ENCODE measurements at regions not wholly inside any gene's neighbourhood (a gene's known extent, or its start where the extent isn't known, plus 50 kb on each side); places are given as distances from the start of the nearest gene placed in this dataset.

GRCh38 chr12:12003609-12004008 lies 67.1 kb upstream of the BCL2L14 start:
- no peaks in the 10 kb centered on the region for H3K36me3 ChIP-seq
- no peak for DNase-seq
- H3K9me3 ChIP-seq = no peaks in the 10 kb centered on the region
- no peak overlapping the region for H3K27ac ChIP-seq
- in situ Hi-C loops (cut with MboI; ENCODE audit: low pct_ligation_motif_present in 1 of 4, low pct_unique_long_range_greater_than_20kb in 1 of 4, low sequenced_read_pairs in 3 of 4) = no loop called here
- no peak overlapping the region for H3K4me3 ChIP-seq
- WGBS, 2 donors (ENCODE audit: low coverage in 1 of 2) = 82 to 88% methylated on average over 2 to 5 of the region's 5 CpGs
- no peaks in the 10 kb centered on the region for H3K27me3 ChIP-seq
- no peaks in the 10 kb centered on the region for H3K4me1 ChIP-seq
- intact Hi-C loops (cut with DNase I; ENCODE audit: low total_unique reads) = no loop called here
- TF ChIP-seq POLR2A (IDR thresholded peaks at IDR 0.05) (no peak), CTCF (IDR thresholded peaks at IDR 0.05) (no peak), POLR2AphosphoS5 (IDR thresholded peaks at IDR 0.05) (no peak)

- Histone ChIP-seq H3K27me3 (no peaks in the 10 kb centered on the region), H3K36me3 (no peaks in the 10 kb centered on the region), H3K4me1 (peaks cover 0 to 1% (median 0%) of the 10 kb centered on the region in 4 donors), H3K27ac (no peak overlapping the region), H3K9me3 (no peaks in the 10 kb centered on the region), H3K4me3 (no peak overlapping the region)
- intact Hi-C loops (cut with DNase I; ENCODE audit: low total_unique reads) = no loop called here
- no peak for TF ChIP-seq POLR2A (IDR thresholded peaks at IDR 0.05)
- TF ChIP-seq CTCF (IDR thresholded peaks at IDR 0.05) = no peak
- no peak for TF ChIP-seq EP300 (IDR thresholded peaks at IDR 0.05; ENCODE audit: low read depth)
- no peak for TF ChIP-seq POLR2AphosphoS5 (IDR thresholded peaks at IDR 0.05)
- DNase-seq = no peak
- WGBS, 2 donors (ENCODE audit: low coverage in 1 of 2) = 84 to 88% methylated on average over 3 of the region's 3 CpGs
- in situ Hi-C loops (cut with MboI; ENCODE audit: low pct_ligation_motif_present in 1 of 4, low pct_unique_long_range_greater_than_20kb in 1 of 4, low sequenced_read_pairs in 3 of 4) = no loop called here
Measured at GRCh38 chr12:12004524-12004923, 66.2 kb upstream of the BCL2L14 start.

- no peak for DNase-seq
- peaks cover 0 to 23% (median 2%) of the 10 kb centered on the region in 4 donors for H3K4me1 ChIP-seq
- in situ Hi-C loops (cut with MboI; ENCODE audit: low pct_ligation_motif_present in 1 of 4, low pct_unique_long_range_greater_than_20kb in 1 of 4, low sequenced_read_pairs in 3 of 4) = no loop called here
- H3K9me3 ChIP-seq = no peaks in the 10 kb centered on the region
- no peak for TF ChIP-seq POLR2A (IDR thresholded peaks at IDR 0.05)
- TF ChIP-seq POLR2AphosphoS5 (IDR thresholded peaks at IDR 0.05) = no peak
- no peak for TF ChIP-seq CTCF (IDR thresholded peaks at IDR 0.05)
- no peak for TF ChIP-seq EP300 (IDR thresholded peaks at IDR 0.05; ENCODE audit: low read depth)
- 61 to 83% methylated on average over 1 to 7 of the region's 7 CpGs for WGBS, 2 donors (ENCODE audit: low coverage in 1 of 2)
- intact Hi-C loops (cut with DNase I; ENCODE audit: low total_unique reads) = no loop called here
- no peaks in the 10 kb centered on the region for H3K36me3 ChIP-seq
- no peak overlapping the region for H3K27ac ChIP-seq
- H3K4me3 ChIP-seq = no peak overlapping the region
- no peaks in the 10 kb centered on the region for H3K27me3 ChIP-seq
Measured at GRCh38 chr12:12007001-12007712, 63.6 kb upstream of the BCL2L14 start.

DNA sequence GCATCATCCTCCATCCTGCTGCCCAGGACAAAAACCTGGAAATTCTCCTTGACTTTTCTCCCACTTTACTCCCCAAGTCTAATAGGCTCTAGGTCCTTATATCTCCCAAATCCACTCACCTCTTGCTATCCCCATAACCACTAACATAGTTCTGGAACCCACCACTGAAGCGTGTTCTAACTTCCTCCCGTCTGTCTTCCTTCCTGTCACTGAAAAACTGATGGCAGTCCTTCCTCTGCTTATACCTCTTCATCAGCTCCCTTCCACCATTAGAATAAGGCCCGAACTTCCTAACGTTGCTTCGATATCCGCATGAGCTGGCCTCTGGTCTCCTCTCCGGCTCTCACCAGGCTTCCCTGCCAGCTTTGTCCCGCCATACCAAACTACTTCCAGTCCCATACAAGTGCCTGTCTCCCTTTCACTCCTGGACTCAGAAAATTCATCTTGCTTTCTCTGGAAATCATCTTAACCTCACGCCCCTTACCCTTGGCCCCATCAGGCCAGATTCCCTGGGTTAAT lies 63.0 kb upstream of the BCL2L14 start:
- TF ChIP-seq POLR2AphosphoS5 (IDR thresholded peaks at IDR 0.05) = no peak
- in situ Hi-C loops (cut with MboI; ENCODE audit: low pct_ligation_motif_present in 1 of 4, low pct_unique_long_range_greater_than_20kb in 1 of 4, low sequenced_read_pairs in 3 of 4) = no loop called here
- no peak overlapping the region for H3K27ac ChIP-seq
- no peak for DNase-seq
- intact Hi-C loops (cut with DNase I; ENCODE audit: low total_unique reads) = no loop called here
- H3K4me1 ChIP-seq = peaks cover 0 to 23% (median 2%) of the 10 kb centered on the region in 4 donors
- no peaks in the 10 kb centered on the region for H3K27me3 ChIP-seq
- no peaks in the 10 kb centered on the region for H3K9me3 ChIP-seq
- 85 to 100% methylated on average over 1 to 9 of the region's 9 CpGs for WGBS, 2 donors (ENCODE audit: low coverage in 1 of 2)
- no peak overlapping the region for H3K4me3 ChIP-seq
- H3K36me3 ChIP-seq = no peaks in the 10 kb centered on the region
